GM21367 (cell line): ENCODE measurements at regions not wholly inside any gene's neighbourhood (a gene's known extent, or its start where the extent isn't known, plus 50 kb on each side); places are given as distances from the start of the nearest gene placed in this dataset.
"Not testable (repeated sequence)": the region's sequence is repeated elsewhere in the genome, so short reads cannot be mapped to it uniquely, and the experiment has no call there.

Experiments used
- ATAC-seq: cut with Tn5 transposase; IDR thresholded peaks from one replicate; pipeline ENCODE4 v1.9.1; 2021; ENCODE audit not compliant: unreplicated experiment

DNA sequence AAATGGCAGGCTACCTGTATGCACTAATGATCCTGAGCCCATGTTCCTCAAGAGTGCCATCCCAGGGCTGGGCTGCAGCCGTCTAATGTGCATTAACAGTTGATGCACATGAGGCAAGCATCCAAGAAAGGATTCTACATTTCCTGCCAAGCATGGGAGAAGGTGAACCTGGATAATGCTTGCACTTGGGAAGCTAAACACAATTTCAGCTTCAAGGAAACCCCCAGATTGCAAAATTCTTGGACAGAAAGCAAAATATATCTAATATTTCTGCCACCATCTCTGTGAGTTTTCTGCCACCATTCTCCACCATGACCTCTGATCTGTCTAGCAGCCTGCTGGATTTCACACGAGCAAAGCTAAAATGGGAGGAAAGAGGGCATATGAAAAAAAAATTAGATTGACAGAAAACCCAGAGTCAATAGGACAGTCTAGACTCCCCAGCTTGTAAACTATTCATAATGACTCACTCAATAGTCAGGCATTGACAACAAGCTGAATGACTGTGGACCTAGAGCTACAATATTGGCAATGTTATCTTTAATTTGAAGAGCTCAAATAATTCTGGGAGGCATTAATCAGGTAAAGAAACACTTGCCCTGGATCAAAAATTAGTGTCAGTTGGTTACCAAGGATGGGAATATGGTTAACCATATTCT lies 91.9 kb upstream of the BCL2L14 start:
- no peak for ATAC-seq

DNA sequence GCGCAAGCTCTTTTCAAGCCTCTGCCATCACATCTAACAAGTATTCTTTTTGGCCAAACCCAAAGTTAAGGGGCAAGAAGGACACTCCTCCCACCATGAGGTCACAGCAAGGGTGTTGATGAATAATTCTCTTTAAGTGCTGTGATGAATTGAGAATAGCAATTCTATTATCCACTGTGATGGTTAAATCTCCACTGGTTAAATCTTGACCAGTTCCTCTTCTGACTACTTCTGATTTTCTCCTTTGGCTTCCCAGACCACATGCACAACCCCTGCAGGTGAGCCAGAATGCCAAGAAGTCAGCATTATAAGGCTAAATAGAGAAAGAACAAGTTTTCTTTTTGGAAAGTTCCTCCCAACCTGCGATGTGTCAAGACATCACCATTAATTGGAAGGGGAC lies 90.6 kb upstream of the BCL2L14 start:
- no peak for ATAC-seq

DNA sequence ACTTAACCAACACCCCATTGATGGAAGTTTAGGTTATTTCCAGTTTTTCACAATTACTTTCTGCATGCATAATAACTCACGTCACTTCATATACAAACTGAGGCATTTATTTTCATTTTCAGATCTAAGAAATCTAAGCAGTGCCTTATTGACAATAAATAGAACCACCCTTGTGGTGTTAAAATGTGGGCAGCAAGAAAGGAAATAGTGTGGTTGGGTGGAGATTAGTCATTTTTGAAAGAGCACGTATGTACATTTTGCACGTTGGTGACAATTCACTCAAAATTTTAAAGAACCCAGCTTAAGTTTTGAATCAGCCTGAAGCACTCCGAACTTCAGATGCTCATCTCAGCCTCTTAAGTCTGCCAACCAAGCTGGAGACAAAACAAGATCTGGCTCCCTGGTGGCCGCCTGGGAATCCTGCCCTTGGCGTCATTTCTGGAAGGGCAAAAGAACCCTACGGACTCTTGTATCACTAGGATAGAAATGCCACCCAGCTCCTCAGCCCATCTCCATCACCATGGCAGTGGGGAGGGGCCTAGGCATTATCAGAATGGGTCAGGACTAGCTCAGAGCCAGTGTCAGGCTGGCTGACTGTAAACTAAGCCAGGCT lies 89.5 kb upstream of the BCL2L14 start:
- ATAC-seq, result peak; percentile 78

GRCh38 chr12:11984417-11984816 lies 86.3 kb upstream of the BCL2L14 start:
- ATAC-seq, result no peak

- no peak for ATAC-seq
Measured at GRCh38 chr12:11986165-11986564, 84.6 kb upstream of the BCL2L14 start.

DNA sequence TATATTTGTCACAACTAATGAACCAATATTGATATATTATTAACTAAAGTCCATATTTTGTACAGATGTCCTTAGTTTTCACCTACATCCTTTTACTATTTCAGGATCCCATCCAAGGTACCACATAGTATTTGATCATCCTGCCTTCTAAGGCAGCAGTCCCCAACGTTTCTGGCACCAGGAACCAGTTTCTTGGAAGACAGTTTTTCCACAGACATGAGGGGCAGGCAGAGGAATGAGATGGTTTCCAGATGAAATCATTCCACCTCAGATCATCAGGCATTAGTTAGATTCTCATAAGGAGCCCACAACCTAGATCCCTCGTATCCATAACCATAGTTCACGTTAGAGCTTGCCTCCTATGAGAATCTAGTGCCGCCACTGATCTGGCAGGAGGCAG lies 82.8 kb upstream of the BCL2L14 start:
- no peak for ATAC-seq

DNA sequence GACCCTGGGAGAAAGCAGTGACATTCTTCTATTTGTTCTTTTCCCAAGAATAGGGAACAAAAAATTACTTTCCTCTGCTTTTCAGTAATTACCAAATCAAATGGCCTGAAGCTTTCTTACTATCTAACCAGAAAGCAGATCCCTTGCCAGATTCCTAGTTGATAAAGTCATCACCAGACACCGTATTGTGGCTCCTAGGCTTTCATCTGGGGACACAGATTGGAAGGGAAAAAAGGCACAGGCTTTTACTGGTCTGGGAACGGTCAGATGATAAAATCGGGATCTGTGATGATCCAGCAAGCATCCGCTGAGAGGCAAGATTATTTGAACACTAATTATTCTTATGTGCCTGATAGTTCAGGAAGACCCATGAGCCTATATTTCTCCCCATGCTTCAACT lies 79.1 kb upstream of the BCL2L14 start:
- no peak for ATAC-seq

DNA sequence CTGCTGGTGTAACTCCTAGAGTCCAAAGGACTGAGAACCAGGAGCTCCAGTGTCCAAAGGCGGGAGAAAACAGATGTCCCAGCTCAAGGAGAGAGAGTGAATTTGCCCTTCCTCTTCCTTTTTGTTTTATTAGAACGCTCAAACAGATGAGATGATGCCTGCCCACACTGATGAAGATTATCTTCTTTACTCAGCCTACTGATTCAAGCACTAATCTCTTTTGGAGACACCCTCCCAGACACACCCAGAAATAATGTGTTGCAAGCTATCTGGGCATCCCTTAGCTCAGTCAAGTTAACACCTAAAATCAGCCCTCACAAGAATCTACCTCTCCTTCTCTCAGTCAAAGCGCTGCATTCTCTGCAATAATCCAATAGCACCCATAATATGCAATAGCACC lies 78.2 kb upstream of the BCL2L14 start:
- no peak for ATAC-seq

DNA sequence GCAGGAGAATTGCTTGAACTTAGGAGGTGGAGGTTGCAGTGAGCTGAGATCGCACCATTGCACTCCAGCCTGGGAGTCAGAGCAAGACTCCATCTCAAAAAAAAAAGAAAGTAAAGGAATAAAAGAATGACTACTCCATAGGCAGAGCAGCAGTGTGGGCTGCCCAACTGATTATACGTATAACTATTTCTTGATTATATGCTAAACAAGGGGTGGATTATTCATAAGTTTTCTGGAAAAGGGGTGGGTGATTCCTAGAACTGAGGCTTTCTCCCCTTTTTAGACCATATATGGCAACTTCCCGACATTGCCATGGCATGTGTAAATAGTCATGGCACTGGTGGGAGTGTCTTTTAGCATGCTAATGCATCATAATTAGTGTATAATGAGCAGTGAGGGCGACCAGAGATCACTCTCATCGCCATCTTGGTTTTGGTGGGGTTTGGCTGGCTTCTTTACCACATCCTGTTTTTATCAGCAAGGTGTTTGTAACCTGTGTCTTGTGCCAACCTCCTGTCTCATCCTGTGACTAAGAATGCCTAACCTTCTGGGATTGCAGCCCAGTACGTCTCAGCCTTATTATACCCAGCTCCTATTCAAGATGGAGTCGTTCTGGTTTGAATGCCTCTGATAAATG lies 72.3 kb upstream of the BCL2L14 start:
- ATAC-seq, result not testable (repeated sequence)

- no peak for ATAC-seq
Measured at GRCh38 chr12:11998944-11999315, 71.8 kb upstream of the BCL2L14 start.

- no peak for ATAC-seq
Measured at GRCh38 chr12:12003609-12004008, 67.1 kb upstream of the BCL2L14 start.

- ATAC-seq, result no peak
Measured at GRCh38 chr12:12004524-12004923, 66.2 kb upstream of the BCL2L14 start.

GRCh38 chr12:12007001-12007712 lies 63.6 kb upstream of the BCL2L14 start:
- no peak for ATAC-seq

DNA sequence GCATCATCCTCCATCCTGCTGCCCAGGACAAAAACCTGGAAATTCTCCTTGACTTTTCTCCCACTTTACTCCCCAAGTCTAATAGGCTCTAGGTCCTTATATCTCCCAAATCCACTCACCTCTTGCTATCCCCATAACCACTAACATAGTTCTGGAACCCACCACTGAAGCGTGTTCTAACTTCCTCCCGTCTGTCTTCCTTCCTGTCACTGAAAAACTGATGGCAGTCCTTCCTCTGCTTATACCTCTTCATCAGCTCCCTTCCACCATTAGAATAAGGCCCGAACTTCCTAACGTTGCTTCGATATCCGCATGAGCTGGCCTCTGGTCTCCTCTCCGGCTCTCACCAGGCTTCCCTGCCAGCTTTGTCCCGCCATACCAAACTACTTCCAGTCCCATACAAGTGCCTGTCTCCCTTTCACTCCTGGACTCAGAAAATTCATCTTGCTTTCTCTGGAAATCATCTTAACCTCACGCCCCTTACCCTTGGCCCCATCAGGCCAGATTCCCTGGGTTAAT lies 63.0 kb upstream of the BCL2L14 start:
- no peak for ATAC-seq

DNA sequence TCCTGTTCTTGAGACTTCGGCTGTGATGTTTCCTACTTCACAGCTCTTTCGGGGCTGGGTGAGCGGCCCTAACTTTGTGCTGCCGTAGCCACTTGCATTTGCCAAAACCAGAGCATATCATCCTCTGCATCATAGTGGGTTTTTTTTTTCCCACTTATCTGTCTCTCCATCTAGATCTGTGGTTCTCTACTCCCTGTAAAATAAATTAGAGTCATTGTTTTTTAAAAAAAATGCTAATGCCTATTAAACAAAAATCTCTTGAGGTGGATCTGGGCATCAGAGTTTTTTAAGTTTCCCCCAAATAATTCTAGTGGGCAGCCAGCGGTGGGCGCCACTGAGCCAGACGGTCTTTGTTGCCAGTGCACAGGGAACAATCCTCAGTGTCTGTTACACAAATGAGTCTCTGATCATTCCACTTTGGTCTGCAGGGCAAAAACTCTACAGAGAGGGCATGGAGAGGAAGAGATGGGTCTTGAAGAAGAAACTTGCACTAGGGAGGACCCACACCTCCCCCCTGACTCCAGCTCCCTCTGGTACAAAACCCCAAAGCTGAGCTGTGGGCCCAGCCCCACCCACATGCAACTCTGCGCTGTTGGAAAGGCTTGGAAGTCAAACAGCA lies 62.4 kb upstream of the BCL2L14 start:
- no peak for ATAC-seq

DNA sequence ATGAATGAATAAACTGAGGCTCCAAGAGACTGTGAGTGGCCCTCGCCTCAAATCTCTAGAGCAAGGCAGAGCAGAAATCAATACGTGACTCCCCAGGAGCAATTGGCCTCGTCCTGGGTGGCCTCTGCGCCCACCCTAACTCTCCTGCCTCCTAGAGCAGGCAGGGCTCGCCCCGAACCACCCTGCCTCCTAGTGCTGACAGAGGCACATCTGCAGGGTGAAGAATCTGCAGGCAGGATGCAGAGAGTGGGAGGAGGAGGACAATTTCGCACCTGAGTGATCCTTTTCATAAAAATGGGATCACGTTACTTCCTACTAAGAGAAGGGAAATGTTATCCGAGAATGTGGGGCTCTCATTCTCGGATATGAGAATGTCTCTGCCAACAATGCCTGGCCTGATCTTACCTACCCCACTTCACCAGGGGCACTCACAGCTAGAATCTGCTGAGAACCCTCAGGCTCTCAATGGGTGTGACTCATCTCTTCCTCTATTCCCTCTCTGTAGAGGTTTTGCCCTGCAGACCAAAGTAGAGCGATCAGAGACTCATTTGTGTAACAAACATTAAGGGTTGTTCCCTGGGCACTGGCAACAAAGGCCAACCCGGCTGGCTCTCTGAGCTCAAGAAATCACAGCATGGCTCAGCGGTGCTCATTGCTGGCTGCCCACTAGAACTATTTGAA lies 61.7 kb upstream of the BCL2L14 start:
- ATAC-seq, result no peak

DNA sequence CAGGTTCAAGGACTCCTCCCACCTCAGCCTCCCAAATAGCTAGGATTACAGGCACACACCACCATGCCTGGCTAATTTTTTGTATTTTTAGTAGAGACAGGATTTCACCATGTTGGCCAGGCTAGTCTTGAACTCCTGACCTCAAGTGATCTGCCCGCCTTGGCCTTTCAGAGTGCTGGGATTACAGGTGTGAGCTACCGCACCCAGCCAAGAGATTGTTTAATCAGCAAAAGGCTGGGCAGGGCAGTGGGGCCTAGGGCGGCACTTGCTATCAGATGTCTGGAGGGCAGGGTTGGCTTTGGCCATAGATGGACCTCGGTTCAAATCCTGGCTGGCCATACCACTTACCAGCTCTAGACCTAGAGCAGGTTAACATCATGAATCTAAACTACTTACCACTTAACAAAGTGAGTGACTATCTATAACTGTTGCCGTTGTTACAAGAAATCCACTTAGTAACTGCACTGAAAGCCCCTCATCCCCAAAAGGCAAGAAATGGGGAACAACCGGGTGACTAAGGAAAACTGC lies 60.9 kb upstream of the BCL2L14 start:
- ATAC-seq, result peak; percentile 14

DNA sequence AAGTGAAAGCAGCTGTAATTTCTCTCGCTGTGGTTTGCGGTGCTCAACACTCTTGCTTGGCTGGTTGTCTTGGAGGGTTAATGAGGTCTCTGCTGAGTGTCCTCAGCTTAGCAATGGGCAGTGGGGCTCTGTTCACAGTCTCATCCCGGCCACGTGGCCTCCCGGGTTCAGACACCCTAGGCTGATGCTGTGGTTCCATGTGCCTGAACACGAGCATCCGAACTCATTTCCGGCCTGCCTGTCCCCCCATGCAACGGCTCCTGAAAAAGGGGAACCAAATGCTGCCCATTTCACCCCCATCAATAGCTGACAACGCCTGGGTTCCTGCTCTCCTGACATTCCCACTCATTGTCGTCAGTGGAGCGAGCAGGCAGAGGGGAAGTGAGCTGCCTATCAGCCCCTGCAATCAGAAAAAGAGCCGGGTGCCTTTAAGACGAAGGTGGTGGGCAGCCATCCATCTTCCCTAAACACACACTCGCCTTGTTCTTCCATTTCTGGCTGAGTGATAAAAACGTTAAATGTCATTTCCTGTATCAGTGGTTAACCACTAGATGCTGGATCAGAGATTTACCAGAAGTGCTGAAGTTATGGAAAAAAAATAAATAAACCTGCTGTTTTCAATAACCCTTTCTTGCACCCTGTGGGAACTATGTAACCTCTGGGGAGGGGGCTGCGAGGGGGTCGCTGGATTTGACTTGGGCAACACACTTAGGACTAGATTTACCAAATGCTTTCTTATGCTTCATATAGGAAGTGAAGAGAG lies 60.3 kb upstream of the BCL2L14 start:
- ATAC-seq, result peak; percentile 53

DNA sequence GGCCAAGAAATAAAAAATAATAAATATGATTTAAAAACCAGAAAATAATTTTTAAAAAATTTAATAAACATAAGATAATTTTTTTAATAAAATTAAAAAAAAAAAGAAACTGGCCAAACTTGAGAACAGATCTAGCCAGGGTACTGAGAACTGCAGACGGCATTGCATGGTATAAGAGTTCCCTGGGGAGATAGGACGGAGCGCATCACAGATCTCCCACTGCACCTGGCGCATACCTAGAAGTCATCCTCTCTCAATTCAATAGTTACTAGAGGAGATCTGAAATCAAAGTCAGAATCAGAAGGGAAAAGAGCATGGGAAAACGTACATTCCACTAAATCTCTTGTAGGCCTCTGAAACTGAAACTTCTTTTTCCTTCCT lies 58.9 kb upstream of the BCL2L14 start:
- no peak for ATAC-seq
